ENCODE measurements at regions not wholly inside any gene's neighbourhood (a gene's known extent, or its start where the extent isn't known, plus 50 kb on each side); places are given as distances from the start of the nearest gene placed in this dataset.
A peak's percentile ranks its signal among the peaks of the same experiment; 100 is the strongest.

DNA sequence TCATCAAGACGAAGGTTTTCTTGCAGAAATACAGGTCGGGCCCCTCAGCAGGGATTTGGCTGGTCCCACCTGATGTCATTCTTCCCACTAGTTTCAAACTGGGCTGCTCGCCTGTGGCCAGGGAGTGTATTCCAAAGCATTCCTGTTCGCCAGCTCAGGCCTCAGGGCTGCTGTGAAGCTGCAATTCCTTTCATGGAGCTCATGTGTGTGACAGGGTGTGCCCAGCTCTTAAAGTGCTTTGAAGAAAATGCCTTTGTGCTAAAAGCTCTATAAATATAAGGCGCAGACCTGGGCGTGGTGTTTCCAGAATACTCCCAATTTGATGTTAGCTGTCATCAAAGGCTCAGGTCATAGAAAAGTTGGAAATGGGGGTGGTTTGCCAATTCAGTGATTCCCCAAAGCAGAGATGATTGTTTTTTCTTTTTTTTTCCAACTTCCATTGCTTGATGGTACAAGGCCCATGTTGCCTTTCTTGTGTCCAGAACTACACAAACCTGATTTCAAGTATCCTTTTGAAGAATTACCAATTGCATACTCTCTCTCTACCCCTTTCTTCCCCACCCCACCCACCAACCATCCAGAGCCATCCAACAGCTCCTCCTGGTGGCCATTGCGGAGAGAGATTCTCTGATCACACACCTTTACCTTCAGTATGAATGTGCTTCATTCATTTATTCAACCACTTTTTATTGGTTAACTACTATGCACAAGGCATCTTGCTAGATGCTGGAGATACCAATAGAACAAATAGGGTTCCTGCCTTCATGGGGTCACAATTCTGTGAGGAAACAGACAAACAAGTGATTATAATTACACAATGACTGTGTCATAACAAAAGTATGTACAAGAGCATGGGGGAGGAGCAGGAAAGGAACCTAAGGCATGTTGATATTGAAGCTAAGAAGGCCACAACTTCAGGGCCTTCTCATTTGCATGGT is 297.3 kb upstream of the LYZL1 start (continued):
- TF ChIP-seq, protein P1, sequence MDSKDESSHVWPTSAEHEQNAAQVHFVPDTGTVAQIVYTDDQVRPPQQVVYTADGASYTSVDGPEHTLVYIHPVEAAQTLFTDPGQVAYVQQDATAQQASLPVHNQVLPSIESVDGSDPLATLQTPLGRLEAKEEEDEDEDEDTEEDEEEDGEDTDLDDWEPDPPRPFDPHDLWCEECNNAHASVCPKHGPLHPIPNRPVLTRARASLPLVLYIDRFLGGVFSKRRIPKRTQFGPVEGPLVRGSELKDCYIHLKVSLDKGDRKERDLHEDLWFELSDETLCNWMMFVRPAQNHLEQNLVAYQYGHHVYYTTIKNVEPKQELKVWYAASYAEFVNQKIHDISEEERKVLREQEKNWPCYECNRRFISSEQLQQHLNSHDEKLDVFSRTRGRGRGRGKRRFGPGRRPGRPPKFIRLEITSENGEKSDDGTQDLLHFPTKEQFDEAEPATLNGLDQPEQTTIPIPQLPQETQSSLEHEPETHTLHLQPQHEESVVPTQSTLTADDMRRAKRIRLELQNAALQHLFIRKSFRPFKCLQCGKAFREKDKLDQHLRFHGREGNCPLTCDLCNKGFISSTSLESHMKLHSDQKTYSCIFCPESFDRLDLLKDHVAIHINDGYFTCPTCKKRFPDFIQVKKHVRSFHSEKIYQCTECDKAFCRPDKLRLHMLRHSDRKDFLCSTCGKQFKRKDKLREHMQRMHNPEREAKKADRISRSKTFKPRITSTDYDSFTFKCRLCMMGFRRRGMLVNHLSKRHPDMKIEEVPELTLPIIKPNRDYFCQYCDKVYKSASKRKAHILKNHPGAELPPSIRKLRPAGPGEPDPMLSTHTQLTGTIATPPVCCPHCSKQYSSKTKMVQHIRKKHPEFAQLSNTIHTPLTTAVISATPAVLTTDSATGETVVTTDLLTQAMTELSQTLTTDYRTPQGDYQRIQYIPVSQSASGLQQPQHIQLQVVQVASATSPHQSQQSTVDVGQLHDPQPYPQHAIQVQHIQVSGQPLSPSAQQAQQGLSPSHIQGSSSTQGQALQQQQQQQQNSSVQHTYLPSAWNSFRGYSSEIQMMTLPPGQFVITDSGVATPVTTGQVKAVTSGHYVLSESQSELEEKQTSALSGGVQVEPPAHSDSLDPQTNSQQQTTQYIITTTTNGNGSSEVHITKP (IDR thresholded peaks at IDR 0.05; ENCODE audit: partially characterized antibody), result peak; percentile 82
- TF ChIP-seq ATF1 (CRISPR knock-in tag; IDR thresholded peaks at IDR 0.05), result no peak
- TF ChIP-seq ATF1 (tag; IDR thresholded peaks at IDR 0.05), result peak; percentile 31; the same call in 1 of the 2 replicates
- TF ChIP-seq, protein P2, sequence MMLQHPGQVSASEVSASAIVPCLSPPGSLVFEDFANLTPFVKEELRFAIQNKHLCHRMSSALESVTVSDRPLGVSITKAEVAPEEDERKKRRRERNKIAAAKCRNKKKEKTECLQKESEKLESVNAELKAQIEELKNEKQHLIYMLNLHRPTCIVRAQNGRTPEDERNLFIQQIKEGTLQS (IDR thresholded peaks at IDR 0.05), result peak; percentile 42; the same call in 1 of the 2 replicates
- TF ChIP-seq, protein P2 (CRISPR knock-in tag; conservative IDR thresholded peaks at IDR 0.05), result no peak
